HUDEP-2 (cell line): ENCODE measurements at regions not wholly inside any gene's neighbourhood (a gene's known extent, or its start where the extent isn't known, plus 50 kb on each side); places are given as distances from the start of the nearest gene placed in this dataset.

Experiments used
- DNase-seq, 76 experiments: peaks; one replicate each; lab custom pipeline; 2025; ENCODE audit not compliant: unreplicated experiment in 76 of 76; lab: John Stamatoyannopoulos, UW

DNA sequence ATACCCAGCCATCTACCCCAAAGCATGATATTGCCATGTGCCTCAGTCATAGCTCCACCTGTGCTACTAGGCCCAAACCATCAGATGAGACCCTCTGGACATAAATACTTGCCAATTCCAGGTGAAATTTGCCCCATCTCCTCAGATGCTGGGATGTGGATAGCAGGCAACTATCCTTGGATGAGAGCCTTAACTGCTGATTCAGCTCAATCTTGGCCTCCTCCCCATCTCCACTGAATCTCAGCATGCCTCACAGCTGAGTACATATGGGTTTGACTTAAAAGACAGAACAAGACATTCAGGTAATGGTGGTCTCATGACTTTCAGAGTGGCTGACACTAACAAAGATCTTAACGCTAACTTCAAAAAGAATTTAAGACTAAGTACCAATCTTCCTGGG, 50.8 kb upstream of the KLHL13 start:
- DNase-seq: no peak

DNA sequence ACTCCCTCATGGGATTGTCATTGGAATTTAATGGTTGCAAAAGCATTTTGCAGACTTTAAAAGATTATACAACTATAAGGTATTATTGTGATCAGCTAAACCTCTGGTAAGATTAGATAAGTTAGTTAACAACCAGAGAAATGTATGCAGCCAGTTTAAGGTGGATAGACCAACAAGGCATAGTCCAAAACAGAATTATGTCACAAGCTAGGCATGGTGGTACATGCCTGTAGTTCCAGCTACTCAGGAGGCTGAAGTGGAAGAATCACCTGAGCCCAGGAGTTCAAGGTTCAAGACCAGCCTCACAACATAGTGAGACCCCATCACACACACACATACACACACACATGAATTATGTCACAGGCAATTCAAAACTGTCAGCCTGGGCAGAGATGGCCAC, 54.7 kb upstream of the KLHL13 start:
- DNase-seq: no peak

DNA sequence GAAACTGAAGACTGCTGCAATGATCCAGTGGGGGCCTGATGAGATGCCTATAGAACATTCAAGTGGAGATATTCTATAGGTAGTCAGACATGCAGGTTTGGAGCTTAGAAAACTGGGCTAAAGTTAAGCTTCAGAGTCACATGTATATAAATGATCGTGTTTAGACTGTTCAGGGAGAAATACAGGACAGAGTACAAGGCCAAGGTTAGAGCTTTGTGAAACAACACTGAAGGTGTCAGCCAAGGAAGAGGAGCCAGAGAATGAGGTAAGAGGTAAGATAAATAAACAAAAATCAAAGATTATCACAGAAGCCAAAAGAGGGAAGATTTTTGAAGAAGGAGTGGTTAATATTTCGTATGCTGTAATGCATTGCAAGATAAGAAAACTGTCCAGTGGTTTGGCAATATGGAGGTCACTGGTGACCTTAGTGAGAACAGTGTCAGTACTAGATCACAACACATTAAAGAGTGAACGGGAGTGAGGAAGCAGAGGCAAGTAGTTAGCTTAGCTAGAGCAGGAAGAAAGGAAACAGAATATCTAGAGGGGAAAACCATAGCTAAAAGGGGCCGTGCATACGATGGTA, 58.0 kb upstream of the KLHL13 start:
- DNase-seq: no peak

DNA sequence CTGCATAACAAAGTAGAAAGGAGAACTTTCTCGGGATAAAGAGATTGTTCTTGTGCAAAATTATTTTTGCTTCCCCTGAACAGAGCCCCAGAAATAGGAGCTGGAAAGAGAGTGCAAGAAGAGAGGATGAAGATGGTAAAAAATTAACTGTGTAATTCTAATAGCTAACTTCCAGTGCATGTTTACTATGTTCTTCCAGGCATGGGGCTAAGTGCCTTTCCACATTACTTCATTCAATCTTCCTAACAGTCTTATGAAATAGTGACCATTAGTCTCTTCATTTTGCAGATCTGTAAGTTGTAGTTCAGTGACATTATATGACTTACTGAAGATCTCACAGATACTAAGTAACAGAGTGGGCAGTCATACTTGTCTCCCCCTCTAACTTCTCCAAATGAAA, 61.1 kb upstream of the KLHL13 start:
- DNase-seq: no peak

DNA sequence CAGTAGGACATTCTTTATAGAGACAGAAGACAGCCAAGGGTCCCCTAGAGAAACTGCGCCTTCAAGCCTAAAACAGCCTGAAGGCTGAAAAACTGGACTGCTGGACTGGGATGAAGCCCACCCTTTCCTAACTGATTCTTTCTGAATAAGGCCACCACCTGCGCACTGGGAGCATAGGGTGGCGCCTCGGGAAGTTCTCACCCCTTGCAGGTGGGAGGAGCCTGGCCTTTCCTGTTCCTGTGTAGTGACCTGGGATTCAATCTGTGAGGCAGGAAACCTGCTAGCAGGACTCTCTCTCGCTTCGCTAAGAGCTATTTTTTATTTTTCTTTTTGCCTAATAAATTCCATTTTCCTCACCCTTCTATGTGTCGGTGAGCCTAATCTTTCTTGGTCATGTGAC, 61.8 kb upstream of the KLHL13 start:
- DNase-seq: no peak

DNA sequence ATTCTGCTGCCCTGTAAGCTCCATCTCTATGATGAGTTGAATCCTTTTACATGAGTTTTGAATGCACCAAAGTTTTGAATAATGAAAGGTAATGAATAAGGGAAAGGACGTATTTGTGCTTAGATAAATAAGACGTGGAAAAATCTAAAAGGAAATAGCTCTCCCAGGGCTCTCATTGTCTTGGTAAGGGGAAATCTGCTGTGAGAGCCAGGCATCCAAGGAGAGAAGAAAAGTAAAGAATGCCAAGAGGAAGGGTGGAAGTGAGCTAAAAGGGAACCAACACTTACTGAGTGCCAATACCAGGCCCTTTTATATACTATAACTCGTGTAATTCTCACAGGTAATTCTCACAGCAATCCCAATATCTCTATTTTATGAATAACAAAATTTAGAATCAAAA, 62.6 kb upstream of the KLHL13 start:
- DNase-seq: no peak

DNA sequence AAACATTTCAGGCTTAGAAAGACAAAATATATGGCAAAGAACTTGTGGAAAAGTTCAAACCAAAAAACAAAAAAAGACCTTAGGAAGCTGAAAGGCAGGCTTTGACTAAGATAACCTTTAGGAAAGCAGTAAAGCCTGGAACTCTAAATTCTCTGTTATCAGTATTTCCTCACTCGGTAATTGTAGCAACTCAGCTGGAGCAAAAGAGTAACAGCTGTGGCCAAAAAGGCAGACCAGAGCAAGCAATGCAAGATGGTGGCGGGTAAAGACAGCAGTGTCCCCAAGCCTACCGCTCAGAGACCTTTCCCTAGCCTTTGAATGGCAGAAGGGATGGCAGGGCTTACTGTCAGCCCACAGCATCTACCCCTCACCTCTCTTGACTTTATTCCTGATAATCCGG, 63.1 kb upstream of the KLHL13 start:
- DNase-seq: no peak

DNA sequence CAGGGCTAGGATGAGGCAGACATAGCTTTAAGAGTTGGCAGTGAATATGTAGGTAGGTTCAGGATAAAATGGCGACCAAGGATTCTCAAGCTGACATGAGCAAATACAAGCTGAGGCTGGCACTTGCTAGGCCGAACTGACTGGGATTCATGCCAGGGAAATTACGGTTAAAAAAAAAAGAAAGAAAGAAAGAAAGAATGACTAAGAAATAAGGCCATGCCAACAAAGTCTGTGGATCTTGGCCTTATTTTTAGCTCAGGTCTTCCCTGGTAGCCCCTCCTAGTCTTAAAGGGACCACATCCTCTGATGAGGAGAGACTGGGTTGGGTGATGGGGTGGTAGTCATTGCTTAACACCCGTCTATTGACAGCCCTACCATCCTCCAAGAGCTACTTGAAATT, 64.4 kb upstream of the KLHL13 start:
- no peak for DNase-seq

DNA sequence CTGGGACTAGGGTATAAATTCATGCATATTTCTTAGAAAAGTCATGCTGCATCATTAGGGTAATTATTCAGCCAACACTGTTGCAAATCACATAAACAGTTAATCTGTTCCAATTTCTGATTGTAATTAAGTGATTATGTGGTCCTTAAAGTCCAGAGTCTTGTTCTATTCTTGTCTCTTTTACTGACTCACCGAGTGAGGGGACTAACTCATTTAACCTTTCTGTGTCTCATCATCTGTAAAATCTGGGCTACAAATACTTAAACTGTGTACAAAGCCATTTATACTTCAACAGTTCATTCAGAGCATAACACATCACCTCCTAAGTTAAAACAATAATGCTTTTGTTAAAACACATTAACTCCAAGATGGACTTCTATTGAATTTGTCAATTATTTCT, 65.4 kb upstream of the KLHL13 start:
- DNase-seq: no peak

DNA sequence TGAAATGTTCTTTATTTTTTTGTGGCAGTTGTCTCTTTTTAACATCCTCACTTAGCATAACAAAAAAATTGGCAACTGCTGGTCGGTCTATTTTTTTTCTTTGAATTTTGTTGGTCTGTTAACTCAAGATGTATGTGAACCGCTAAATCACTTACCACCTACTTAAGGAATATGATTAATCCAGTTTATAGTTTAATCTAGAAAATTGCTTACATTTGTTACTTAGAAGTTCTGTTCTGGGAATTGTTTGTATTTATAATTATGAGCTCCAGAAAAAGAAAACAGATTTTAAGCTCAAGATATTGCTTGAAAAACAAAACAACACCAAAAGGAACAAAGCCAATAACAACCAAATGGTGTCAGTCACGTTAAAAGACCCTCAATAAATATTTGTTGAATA, 66.1 kb upstream of the KLHL13 start:
- DNase-seq: no peak

DNA sequence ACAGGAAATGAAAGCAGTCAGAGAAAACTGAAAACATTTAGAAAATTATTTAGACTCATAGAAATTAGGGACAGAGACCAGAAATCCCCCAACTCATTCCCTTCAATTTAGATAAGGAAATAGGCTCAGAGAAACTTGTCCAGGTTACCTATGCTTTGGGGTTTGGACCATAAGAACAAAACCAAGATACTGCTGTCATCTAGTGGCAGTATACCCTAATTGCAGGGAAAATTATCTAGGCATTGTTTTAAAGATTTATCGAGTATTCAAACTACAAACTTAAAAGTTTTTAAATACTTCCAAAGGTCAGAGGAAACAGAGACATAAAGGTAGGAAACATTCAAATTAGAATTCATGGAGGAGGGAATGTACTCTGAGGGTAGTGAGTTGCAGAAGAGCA, 67.0 kb upstream of the KLHL13 start:
- DNase-seq: no peak

DNA sequence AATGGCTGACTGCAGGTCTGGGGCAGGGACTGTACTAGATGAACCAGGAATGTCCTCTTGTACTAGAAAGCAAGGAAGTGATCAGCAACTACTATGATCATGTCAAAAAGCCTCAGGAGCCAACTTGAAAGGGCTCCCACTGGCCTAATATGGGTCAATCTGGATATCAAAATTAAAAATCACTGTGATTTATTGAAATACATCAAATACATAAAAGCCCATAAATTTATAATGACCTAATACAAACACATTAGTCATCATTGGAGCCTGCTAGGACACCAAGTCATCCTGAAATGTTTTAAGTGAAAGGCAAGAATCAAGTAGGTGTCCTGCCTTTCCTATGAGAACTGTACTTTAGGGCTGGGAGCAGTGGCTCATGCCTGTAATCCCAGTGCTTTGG, 70.5 kb upstream of the KLHL13 start:
- no peak for DNase-seq

DNA sequence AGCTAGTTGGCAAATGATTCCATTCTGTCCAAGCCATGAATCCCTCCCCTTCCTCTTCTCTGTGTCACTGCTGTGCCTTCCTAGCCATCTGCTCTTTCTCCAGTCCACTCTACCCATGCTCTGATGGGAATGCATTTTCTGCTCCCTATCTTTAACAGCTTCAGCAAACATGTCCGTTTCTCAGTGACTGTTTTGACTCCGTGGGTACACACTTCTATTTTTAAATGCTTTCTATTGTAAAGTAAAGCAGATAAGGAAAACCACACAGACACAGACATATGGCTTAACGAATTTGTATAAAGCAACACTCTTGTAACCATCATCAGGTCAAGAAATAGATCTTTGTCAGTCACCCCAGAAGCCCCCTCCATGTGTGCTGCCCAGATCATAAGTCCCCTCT, 72.4 kb upstream of the KLHL13 start:
- no peak for DNase-seq

DNA sequence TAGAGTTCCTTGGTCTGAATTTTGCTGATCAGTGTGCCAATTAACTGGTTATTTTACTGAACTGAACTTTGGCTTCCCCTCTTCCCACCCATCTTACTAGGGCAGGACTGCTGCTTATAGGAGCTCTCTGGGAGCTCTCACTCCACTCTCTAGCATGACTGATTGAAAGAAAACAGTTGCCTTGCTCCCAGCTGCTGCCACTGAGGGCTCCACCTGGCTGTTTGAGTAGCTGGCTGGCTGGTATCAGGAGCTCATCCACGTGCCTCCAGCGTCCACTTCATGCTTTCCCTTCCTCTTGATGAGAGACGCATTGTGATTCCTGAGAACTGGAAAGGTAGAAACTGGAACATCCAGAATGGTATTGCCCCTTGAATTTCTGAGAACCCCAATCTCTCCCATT, 73.0 kb upstream of the KLHL13 start:
- DNase-seq: no peak

DNA sequence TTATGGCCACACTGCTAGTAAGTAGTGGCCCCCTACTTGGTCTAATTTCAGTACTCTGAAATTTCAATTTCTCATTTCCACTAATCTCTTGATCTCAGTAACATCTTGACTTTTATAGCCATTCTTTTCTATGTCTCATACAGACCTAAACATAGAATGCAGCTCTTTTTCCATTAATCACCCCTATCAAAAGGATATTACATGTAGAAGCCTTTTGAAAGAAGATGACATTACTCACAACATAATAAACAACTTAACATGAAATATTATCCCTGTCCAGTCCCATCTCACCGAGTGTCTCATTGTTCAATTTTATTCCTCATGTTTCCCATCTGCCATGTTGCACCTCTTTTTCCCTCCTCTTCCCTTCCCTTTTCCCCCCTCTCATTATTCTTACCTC, 81.1 kb upstream of the KLHL13 start:
- no peak for DNase-seq

DNA sequence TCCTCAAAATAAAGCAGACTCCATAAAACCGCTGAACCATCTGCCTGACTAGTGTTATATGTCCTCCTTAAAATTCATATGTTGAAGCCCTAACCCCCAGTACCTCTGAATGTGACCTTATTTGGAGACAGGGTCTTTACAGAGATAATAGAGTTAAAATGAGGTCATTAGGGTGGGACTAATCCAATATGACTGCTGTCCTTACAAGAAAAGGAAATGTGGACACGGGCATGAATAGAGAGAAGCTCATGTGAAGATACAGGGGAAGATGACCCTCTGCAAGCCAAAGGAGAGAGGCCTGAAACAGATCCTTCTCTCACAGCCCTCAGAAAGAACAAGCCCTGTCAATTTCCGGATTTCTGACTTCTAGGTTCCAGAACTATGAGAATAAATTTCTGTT, 82.0 kb upstream of the KLHL13 start:
- no peak for DNase-seq

DNA sequence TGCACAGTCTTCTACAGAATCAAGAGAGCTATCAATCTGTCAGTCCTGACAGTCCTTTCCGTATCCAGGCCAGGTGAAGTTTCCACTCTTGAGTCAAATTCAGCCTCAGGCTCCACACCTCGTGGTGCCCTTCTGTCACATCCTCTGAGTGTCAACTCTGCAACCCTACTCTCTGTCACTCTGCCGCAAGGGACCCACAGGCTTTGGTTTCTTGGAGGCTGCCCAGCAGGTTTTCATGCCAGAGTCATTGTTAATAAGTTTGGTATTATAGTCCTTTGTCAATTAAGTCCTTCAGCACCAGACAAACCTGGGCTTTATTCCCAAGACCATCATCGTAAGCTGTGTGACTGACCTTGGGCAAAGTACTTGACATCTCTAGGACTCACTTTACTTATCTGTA, 83.4 kb upstream of the KLHL13 start:
- DNase-seq: no peak

DNA sequence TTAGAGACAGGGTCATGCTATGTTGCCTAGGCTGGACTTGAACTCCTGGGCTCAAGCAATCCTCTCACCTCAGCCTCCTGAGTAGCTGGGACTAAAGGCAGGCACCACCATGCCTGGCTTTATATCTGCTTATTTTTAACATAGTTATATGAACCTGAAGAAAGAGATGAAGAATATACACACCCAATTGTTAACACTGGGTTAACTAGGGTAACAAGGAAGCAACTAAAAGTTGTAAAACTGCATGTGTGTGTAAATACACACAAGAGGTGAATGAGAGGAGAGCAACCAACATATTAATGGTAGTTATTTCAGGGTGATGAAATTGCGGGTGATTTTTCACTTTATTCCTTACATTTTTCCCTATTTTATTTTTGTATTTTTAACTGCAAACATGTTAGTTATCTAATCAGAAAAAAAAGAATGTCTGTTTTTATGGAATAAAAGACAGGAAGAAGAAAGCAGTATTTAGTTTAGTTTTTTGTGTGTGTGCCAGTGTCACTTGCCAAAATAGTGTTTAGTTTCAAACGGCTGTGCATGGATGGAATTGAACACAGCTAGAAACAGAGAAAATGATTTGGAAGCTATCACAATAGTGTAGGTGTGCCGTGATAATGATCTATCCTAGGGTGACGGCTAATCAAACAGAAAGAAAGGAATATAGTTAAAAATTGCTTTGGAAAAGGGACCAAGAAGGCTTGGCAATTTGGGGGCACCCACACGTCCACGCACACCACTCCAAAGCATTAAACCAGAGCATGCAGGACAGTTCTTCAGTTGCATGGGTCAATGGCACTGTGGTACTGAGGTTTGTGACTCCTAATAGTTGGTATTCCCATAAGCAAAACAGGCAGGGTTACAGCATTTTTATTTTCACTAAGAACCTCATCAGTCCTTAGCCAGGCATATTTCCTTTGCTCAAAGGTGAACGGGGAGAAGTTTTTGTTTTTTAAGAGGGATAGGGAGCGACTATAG, 89.1 kb upstream of the KLHL13 start:
- DNase-seq: no peak

DNA sequence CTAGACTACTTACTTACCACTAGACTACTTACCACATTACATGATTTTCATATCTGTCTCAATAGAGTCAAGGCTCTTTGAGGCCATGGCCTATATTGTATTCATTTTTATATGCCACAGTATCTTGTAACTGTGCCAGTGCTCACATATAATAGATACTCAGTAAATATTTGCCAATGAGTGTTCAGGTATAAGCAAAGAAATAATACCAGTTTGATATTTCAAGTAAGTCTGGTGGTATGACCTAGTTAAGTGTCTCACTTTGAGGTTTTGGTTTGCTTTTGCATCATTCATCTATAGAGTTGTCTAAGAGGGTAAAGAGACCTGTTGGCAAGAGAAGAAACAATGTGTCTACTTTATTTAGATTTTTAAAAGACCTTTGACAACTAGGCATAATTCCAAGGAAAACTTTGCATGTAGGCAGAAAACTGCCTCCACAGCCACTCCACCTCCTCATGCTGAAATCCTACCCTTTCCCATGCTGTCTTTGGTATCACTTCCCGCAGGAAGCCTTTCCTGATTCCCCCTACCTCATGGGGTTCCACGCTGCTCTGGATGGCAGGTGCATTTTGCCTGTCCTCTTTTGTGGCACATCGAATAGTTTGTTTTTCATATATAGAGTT, 91.3 kb upstream of the KLHL13 start:
- DNase-seq: no peak

DNA sequence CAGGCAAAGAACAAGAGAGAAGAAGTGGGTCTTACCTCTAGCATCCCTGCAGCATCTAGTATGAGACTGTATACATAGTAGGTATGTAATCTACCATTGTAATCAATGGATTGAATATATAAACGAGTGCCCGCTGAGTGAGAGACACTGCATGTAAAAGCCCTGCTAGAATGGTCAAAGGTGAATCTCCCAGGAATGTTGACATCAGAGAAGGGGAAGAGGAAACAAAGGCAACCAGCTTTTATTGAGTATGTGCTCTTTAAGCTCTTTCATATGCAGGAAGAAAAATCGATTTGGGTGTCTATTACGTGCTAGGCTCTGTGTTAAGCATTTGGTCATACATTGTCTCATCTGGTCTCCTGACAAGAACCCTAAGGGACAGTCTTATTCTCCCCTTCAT, 91.9 kb upstream of the KLHL13 start:
- no peak for DNase-seq

DNA sequence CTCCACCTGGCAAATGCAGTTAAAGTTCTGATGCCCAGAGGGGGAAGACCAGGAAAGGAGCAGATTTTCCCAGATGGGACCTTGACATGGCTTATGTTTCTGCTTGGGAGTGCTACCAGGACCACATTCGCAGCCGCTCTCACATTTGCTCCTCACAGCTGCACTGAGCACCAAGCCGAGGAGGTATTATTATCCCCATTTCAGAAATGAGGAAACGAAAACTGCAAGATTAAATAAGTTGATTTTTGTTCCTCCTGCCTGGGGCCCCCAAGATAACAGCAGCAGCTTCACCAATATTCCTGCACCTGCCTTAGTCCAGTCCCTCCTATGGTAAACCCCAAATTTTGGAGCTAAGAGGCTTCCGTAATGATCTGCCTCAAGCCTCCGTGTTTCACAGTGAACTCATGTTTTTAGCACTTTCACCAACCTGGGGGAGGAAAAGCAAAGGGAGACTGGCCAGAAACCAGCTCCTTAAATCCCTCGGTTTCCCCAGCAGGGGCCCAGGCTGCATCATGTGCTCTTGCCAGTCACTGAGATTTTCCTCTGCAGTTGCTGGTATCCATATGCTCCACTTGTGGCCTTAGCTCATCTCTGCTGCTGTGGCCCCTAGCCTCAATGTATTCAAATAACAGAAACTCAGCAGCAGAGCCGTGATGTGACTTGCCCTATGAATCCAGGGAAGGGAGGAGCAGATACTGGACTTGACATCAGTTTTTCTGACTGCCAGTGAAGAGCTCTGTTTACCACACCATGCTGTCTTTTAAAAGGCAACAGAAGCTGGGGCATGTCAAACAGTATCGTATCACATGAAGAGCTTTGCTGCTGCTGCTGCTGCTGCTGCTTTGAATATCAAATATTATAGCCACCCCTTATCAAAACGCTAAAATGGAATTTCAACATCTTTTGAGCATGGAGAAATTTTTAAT, 95.5 kb upstream of the KLHL13 start:
- no peak for DNase-seq
